Stimulated activated CD4-positive, alpha-beta T cell treated with anti-CD3 and anti-CD28 coated beads, Interleukin-4, amount 100 ng/mL, for 4 hours (primary cell): ENCODE measurements at regions not wholly inside any gene's neighbourhood (a gene's known extent, or its start where the extent isn't known, plus 50 kb on each side); places are given as distances from the start of the nearest gene placed in this dataset.
"Not testable (repeated sequence)": the region's sequence is repeated elsewhere in the genome, so short reads cannot be mapped to it uniquely, and the experiment has no call there.

Experiments
- DNase-seq, 2 experiments: peaks; one replicate each; pipeline ENCODE4 v3.0.0-alpha.2; 2020

DNA sequence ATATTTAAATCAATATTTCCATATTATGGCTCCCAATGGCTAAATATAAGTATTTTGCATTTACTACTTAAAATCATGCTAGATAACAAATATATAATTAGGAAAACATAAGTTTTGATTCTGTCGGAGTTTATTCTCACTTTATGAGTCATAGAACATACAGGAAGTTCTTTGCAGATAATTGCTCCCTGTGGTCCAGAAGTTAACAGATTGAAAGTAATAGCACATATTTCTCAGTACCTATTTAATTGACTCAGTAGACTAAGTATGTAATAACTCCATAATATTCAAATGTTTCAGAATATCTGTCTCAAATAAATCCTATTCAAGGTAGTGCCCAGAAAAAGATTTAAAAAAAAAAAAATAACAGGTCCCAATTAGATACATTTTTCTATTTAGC is 806.0 kb upstream of the ATXN7L3B start:
- no peak for DNase-seq

GRCh38 chr12:73769337-73769736 is 768.3 kb upstream of the ATXN7L3B start:
- DNase-seq = no peak

DNA sequence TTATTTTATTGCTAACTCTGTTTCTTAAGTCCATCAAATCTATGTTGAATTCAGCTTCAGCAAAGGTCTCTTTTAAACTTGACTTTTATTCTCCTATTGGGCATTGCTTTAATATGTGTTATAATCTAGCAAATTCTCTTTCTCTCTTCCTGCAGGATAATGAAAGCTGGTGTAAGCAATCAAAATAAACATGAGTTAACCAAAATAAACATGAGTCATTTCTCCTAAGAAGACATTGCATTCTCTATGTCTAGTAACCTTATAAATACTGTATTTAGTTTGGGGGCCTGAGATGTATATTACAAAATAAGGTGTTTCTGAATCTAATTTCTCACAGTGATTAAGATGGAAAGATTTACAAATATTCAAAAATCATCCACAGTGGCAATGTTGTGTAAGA is 739.1 kb upstream of the ATXN7L3B start:
- DNase-seq = no peak

- DNase-seq = no peak
These were observed 722.5 kb upstream of the ATXN7L3B start for GRCh38 chr12:73815072-73815645.

- DNase-seq = no peak
These were observed 720.5 kb upstream of the ATXN7L3B start for GRCh38 chr12:73817161-73817560.

DNA sequence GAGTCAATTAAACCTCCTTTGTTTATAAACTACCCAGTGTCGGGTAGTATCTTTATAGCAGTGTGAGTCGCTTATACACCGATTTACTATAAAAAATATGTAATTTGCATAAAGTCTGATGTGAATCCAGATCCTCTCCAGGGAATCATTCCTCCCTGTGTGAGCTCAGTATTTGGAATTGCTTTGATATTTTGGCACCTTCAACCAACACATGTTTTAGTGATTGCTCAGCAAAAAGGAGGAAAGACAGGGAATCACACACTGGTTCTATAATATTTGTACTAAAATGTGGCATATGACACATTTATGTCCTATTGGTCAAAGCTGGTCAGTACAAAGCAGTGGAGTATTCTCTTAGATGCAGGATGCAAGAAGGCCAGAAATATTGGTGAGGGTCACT is 703.9 kb upstream of the ATXN7L3B start:
- no peak for DNase-seq

DNA sequence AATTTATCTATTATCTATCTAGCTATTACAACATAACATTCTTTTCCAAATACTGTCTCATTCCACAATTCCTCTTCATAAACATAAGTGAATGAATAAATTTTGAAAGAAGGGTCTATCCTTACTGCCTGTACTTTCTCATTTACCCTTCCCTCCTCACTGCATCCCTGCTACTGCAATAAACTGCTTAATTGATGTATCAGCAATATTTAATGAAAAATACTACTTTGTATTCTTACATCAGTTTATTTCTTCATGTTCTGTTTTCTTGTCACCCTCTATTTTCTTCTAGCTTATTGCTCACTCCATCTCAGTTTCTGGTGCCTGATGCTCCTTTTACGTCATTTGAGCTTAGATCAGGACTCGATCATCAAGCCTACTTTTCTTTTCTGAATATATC is 695.7 kb upstream of the ATXN7L3B start:
- DNase-seq = no peak

GRCh38 chr12:73863546-73863945 is 674.1 kb upstream of the ATXN7L3B start:
- no peak for DNase-seq

- no peak for DNase-seq
These were observed 670.5 kb upstream of the ATXN7L3B start for GRCh38 chr12:73867147-73867546.

- DNase-seq = not testable (repeated sequence)
These were observed 660.3 kb upstream of the ATXN7L3B start for GRCh38 chr12:73877291-73877690.

DNA sequence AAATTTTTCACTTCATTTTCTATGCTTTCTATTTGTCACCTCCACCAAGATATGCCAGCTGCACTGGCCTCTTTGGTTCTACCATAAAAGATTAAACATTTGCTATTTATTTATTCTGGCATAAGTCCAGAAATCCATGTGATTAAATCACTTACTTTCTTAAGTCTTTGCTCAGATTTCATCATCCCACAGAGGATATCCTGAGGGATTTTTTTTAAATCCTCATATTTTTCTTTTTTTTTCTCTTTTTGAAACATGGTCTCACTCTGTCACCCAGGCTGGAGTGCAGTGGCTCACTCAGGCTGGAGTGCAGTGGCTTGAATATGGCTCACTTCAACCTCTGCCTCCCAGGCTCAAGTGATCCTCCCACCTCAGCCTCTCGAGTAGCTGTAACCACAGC is 645.4 kb upstream of the ATXN7L3B start:
- no peak for DNase-seq

GRCh38 chr12:73898645-73899044 is 639.0 kb upstream of the ATXN7L3B start:
- no peak for DNase-seq

GRCh38 chr12:73902260-73902659 is 635.4 kb upstream of the ATXN7L3B start:
- DNase-seq = no peak

DNA sequence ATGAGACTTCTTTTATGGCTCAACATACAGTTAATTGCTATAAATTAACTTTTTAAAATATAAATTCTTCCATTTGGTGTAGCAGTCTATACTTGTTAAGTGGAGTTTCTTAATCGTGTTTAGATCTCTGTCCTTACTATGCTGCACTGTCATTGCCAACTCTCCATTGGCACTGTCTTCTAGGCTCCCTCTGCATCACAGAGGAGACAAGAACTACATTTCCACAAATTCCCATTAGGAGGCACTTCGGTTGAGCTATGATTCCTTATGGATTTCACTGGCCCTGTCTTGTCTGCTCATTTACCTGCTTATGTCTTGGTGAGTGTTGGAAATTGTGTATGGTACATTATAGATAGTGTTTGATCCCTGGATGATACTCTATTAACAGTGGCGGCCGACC is 630.9 kb upstream of the ATXN7L3B start:
- DNase-seq = no peak

DNA sequence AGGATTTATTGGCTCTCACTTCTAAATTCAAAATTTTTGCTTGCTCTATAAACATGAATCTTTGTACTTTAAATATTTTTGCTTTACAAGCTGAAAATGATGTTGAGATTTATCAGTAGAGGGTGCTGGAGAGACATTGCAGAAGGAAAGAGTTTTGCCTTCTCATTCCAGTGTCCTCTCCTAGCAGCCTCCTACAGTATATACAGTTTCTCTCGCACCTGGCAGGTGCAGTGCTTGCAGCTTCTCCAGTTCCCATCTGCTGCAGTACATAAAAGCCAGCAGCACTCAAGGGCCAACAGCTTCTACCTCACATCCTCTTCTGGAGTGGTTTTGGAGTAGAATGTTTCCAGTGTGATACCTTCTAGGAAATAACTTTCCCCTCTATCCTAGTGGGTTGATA is 601.8 kb upstream of the ATXN7L3B start:
- no peak for DNase-seq

- no peak for DNase-seq
These were observed 590.2 kb upstream of the ATXN7L3B start for GRCh38 chr12:73947326-73948026.

DNA sequence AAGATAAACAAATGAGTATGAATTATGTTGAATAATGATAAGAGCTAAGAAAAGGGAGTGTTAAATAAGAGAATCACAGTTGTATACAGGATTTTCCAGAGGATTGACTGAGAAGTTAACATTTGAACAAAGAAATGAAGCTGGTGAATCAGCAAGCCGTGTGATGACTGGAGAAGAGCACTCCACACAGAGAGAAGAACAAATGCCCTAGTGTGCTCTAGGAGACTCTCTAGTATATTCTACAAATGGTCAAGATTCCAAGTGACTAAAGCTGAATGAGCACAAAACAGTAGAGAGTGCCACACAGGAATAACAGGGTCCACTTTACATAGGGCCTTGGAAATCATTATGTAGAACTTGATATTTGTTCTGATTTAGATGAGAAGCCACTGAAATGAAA is 587.1 kb upstream of the ATXN7L3B start:
- DNase-seq = no peak

GRCh38 chr12:73951956-73952703 is 585.5 kb upstream of the ATXN7L3B start:
- DNase-seq = no peak

DNA sequence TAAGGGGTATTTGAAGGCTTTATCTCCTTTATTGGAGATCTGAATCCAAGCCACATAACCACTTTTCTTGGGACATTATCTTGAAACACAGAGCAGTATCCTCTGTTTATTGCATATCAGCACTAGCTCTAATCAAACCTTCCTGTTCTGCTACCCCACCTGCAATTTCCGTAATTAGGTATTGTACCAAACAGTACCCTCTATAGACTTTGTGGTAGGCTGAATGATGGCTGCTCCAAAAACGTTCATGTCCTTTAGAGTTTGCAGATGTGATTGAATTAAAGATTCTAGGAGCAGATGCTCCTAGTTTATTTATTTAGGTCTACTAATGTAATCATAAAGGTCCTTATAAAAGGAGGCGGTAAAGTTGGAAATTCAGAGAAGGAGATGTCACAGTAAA is 573.0 kb upstream of the ATXN7L3B start:
- no peak for DNase-seq

DNA sequence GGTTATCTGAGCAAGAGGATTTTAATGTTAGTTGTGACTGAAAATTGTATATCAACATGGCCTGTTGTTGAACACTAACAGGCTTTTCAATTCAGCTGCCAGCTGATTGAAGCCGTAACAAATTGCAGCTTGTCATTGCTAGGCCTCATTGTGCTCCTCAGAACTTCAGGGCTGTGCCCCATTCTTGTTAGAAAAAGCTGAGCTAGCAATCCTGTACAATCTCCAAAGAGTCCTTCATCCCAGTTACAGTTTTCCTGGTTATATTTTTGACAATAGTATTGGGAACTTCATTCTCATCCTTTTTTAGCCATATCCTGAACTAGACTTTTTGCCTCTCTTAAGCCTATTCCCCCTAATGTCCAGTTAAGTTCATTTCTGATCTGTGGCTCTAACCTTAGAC is 564.1 kb upstream of the ATXN7L3B start:
- no peak for DNase-seq

DNA sequence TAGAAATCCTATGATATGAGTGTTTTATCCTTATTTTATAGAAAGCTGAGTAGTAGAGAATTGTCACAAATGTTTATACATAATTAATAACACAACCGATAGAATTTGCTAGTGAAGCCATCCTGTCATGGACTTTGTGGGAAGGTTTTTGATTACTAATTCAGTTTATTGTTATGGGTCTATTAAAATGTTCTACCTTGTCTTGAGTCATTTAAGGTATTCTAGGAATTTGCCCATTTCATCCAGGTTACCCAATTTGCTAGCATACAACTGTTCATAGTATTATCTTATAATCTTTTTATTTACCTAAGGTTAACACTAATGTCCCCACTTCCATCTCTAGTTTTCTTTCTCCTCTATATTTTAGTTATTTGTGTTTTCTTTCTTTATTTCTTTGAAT is 553.1 kb upstream of the ATXN7L3B start:
- DNase-seq = no peak

DNA sequence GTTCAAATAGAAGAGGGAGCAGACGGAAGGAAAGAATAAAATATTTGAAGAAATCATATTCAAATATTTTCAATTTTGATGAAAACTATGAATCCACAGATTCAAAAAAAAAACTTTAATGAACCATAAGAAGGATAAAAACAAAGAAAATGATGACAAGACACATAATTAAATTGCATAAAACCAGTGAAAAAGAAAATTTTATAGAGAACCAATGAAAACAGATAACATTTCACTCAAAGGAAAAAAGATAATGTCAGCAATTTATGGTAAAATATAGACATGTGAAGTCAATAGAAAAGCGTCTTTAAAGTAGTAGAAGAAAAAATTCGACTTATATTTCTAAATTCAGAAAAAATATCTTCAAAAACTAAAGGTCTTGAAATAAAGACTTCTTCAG is 546.5 kb upstream of the ATXN7L3B start:
- no peak for DNase-seq

GRCh38 chr12:73998894-73999293 is 538.7 kb upstream of the ATXN7L3B start:
- no peak for DNase-seq

DNA sequence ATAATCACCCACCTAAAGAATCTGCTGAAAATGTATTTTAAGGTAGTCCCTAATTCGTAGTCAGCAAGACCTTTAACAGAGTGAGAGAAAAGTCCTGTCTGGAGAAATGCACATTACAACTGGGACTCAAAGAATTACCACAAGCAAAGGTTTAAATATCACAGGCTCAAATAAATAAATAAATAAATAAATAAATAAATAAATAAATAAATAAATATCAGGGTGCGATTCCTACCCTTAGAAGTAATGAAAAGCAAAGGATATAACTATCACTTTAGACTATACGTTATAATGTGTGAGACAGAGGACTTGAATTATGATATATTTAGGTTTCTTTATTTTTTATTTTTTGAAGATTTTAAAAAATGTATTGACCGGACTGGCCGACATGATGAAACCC is 522.5 kb upstream of the ATXN7L3B start:
- DNase-seq = no peak
